HG03025 (cell line): ENCODE measurements at regions not wholly inside any gene's neighbourhood (a gene's known extent, or its start where the extent isn't known, plus 50 kb on each side); places are given as distances from the start of the nearest gene placed in this dataset.

Experiments
- ATAC-seq: cut with Tn5 transposase; IDR thresholded peaks from one replicate; pipeline ENCODE4 v1.9.1; 2021; ENCODE audit warnings: mild to moderate bottlenecking, moderate library complexity; ENCODE audit not compliant: unreplicated experiment, low FRiP score

GRCh38 chr7:46744957-46745706 lies 824.1 kb upstream of the IGFBP3 start:
- no peak for ATAC-seq

- no peak for ATAC-seq
These were observed 821.5 kb upstream of the IGFBP3 start for GRCh38 chr7:46742601-46743000.

- ATAC-seq = no peak
These were observed 821.0 kb upstream of the IGFBP3 start for GRCh38 chr7:46741938-46742540.

- no peak for ATAC-seq
These were observed 820.1 kb upstream of the IGFBP3 start for GRCh38 chr7:46741181-46741580.

- ATAC-seq = no peak
These were observed 818.6 kb upstream of the IGFBP3 start for GRCh38 chr7:46739518-46740234.

- ATAC-seq = no peak
These were observed 817.7 kb upstream of the IGFBP3 start for GRCh38 chr7:46738796-46739195.

GRCh38 chr7:46738165-46738564 lies 817.1 kb upstream of the IGFBP3 start:
- no peak for ATAC-seq

GRCh38 chr7:46725838-46726237 lies 804.8 kb upstream of the IGFBP3 start:
- no peak for ATAC-seq

- ATAC-seq = no peak
These were observed 804.1 kb upstream of the IGFBP3 start for GRCh38 chr7:46725136-46725535.

GRCh38 chr7:46723742-46724141 lies 802.7 kb upstream of the IGFBP3 start:
- ATAC-seq = no peak

- no peak for ATAC-seq
These were observed 801.9 kb upstream of the IGFBP3 start for GRCh38 chr7:46723003-46723402.

- ATAC-seq = no peak
These were observed 799.7 kb upstream of the IGFBP3 start for GRCh38 chr7:46720761-46721160.

- no peak for ATAC-seq
These were observed 798.5 kb upstream of the IGFBP3 start for GRCh38 chr7:46719616-46720015.

- no peak for ATAC-seq
These were observed 795.9 kb upstream of the IGFBP3 start for GRCh38 chr7:46716926-46717325.

- ATAC-seq = no peak
These were observed 794.5 kb upstream of the IGFBP3 start for GRCh38 chr7:46715579-46715978.

GRCh38 chr7:46714904-46715303 lies 793.8 kb upstream of the IGFBP3 start:
- ATAC-seq = no peak

GRCh38 chr7:46713868-46714596 lies 793.0 kb upstream of the IGFBP3 start:
- ATAC-seq = no peak

- ATAC-seq = no peak
These were observed 789.9 kb upstream of the IGFBP3 start for GRCh38 chr7:46710927-46711326.

- ATAC-seq = no peak
These were observed 786.9 kb upstream of the IGFBP3 start for GRCh38 chr7:46707973-46708372.

- no peak for ATAC-seq
These were observed 784.5 kb upstream of the IGFBP3 start for GRCh38 chr7:46705386-46706255.
